K562 (cell line): ENCODE measurements at regions not wholly inside any gene's neighbourhood (a gene's known extent, or its start where the extent isn't known, plus 50 kb on each side); places are given as distances from the start of the nearest gene placed in this dataset.

Experiments used
- ATAC-seq: fragments of 200-7000 bp; cut with Tn5 transposase; 3 replicates; pipeline ENCODE4 v1.9.1; 2020; ENCODE audit warnings: moderate library complexity
- BruUV-seq: library from RNA; stranded (reverse); fragments of 400-500 nt; replicated peaks from 2 replicates; lab custom pipeline; 2021; lab: Mats Ljungman, UMichigan
- CTCF ChIA-PET: fragments of 300-600 bp; formaldehyde crosslinking; extraction: SDS; loops from one replicate; lab custom pipeline; 2021; ENCODE audit warnings: low intra/inter-chr PET ratio; lab: Yijun Ruan, JAX
- POLR2A ChIA-PET: fragments of 300-600, 350-650 bp; sonication (Branson Sonifier 250); formaldehyde crosslinking; extraction: SDS; loops from one replicate; lab custom pipeline; 2021; ENCODE audit warnings: antibody characterized with exemption, inconsistent platforms; lab: Yijun Ruan, JAX
- DNase-seq, 4 experiments: peaks; one replicate each; pipeline versions ENCODE4 v3.0.0 to v3.0.0-alpha.2; 2011 to 2018; ENCODE audit warnings: low spot score in 3 of 4, mixed read lengths in 3 of 4; ENCODE audit errors: extremely low read depth in 1 of 4
- FAIRE-seq: peaks from 2 replicates; lab custom pipeline; 2011; peaks lifted over from hg19 to GRCh38; lab: Jason Lieb, UNC
- H2AFZ ChIP-seq: 2 replicates; pipeline ENCODE4 v1.6.0; 2011; ENCODE audit warnings: low read depth, low read length, control low read depth, inconsistent platforms
- H3K27ac ChIP-seq: fragments of 200-600 bp; 3 replicates; pipeline ENCODE4 v1.8.0; 2011; ENCODE audit warnings: low read depth, mild to moderate bottlenecking, control low read depth, inconsistent platforms, low read length, moderate library complexity, mixed read lengths; ENCODE audit errors: extremely low read depth
- H3K27me3 ChIP-seq, 2 experiments: fragments of 300-600 bp in 1 of 2; 2 replicates in 1 of 2; 3 replicates in 1 of 2; pipeline versions ENCODE4 v1.6.0 to v1.8.0; 2011; ENCODE audit warnings: inconsistent platforms in 2 of 2, low read length in 2 of 2, mild to moderate bottlenecking in 1 of 2, mixed read lengths in 1 of 2, moderate library complexity in 1 of 2; ENCODE audit not compliant: control insufficient read depth in 2 of 2, insufficient read depth in 2 of 2
- H3K36me3 ChIP-seq: fragments of 300-600 bp; 3 replicates; pipeline ENCODE4 v1.8.0; 2011; ENCODE audit warnings: mild to moderate bottlenecking, low read length, inconsistent platforms; ENCODE audit not compliant: control insufficient read depth, insufficient read depth
- H3K4me1 ChIP-seq, 2 experiments: fragments of 200-600 bp in 1 of 2; replicated peaks in 1 of 2; 2 replicates in 1 of 2; 3 replicates in 1 of 2; pipeline versions ENCODE4 v1.5.1 to v1.8.0; 2011; ENCODE audit warnings: inconsistent platforms in 2 of 2, low read length in 2 of 2, mild to moderate bottlenecking in 1 of 2, mixed read lengths in 1 of 2, moderate library complexity in 1 of 2; ENCODE audit not compliant: control insufficient read depth in 2 of 2, insufficient read depth in 2 of 2
- H3K4me2 ChIP-seq: 2 replicates; pipeline ENCODE4 v1.6.1; 2011; ENCODE audit warnings: low read length, control low read depth, inconsistent platforms, mixed read lengths; ENCODE audit not compliant: insufficient read depth
- H3K4me3 ChIP-seq: fragments of 200-600 bp; sonication (generic), shearing (Covaris generic); 2 replicates; pipeline ENCODE4 v1.5.1; 2016; ENCODE audit warnings: control low read depth, inconsistent platforms
- H3K79me2 ChIP-seq: fragments of 200-600 bp; 3 replicates; pipeline ENCODE4 v1.8.0; 2011; ENCODE audit warnings: low read length, inconsistent platforms; ENCODE audit not compliant: control insufficient read depth, insufficient read depth
- H3K9ac ChIP-seq, 2 experiments: 2 replicates each; pipeline versions ENCODE4 v1.6.0 to v1.6.1; 2011; ENCODE audit warnings: low read depth in 2 of 2, low read length in 2 of 2, control low read depth in 1 of 2, inconsistent platforms in 1 of 2, mild to moderate bottlenecking in 1 of 2, mixed read lengths in 1 of 2; ENCODE audit not compliant: insufficient read depth in 1 of 2
- H3K9me1 ChIP-seq: one replicate; pipeline ENCODE4 v1.6.0; 2011; ENCODE audit warnings: inconsistent platforms, mild to moderate bottlenecking, low read length, moderate library complexity; ENCODE audit not compliant: control insufficient read depth, insufficient read depth
- H3K9me3 ChIP-seq: replicated peaks from 2 replicates; pipeline ENCODE4 v1.5.1; 2011; ENCODE audit warnings: low read depth, low read length, inconsistent platforms; ENCODE audit not compliant: control insufficient read depth, insufficient read depth
- H4K20me1 ChIP-seq: replicated peaks from 2 replicates; pipeline ENCODE4 v1.6.1; 2011; ENCODE audit warnings: low read length, inconsistent platforms, mixed read lengths; ENCODE audit not compliant: control insufficient read depth, insufficient read depth
- CCNT2 ChIP-seq: IDR thresholded peaks from 2 replicates; pipeline ENCODE4 v1.6.1; 2011; ENCODE audit warnings: borderline replicate concordance, low read depth, mild to moderate bottlenecking, moderate library complexity, mixed read lengths, low read length; ENCODE audit not compliant: insufficient read length; ENCODE audit errors: extremely low read depth
- DMBX1 ChIP-seq: fragments of 250-450 bp; sonication (Bioruptor Pico); IDR thresholded peaks from 2 replicates; pipeline ENCODE4 v1.8.0; 2022; ENCODE audit warnings: inconsistent platforms, mild to moderate bottlenecking, moderate library complexity, borderline replicate concordance
- SREBF1 ChIP-seq: fragments of 150-350 bp; IDR thresholded peaks from 2 replicates; pipeline ENCODE4 v1.6.1; 2014; ENCODE audit warnings: antibody characterized with exemption, low read depth, low read length, borderline replicate concordance
- ZNF583 ChIP-seq: fragments of 250-450 bp; sonication (Bioruptor Pico); IDR thresholded peaks from 2 replicates; pipeline ENCODE4 v1.4.0; 2020
- WGBS: fragments of 100-300 bp; shearing (Covaris generic); methylation state at CpG from one replicate; pipeline ENCODE4 v1.1.6; 2016; ENCODE audit warnings: low coverage, mixed read lengths; ENCODE audit not compliant: insufficient coverage; ENCODE audit errors: missing lambda C conversion rate; 5-methylcytosine and 5-hydroxymethylcytosine counted together
- in situ Hi-C: fragments of 300-500 bp; cut with MboI; formaldehyde crosslinking; loops from 4 replicates; pipeline ENCODE4 v1.15.0; 2018; ENCODE audit warnings: inconsistent platforms, mixed read lengths
- intact Hi-C: fragments of 100-400 bp; cut with micrococcal nuclease; formaldehyde crosslinking; loops from 2 replicates; pipeline ENCODE4 v1.14.2; 2022
- TF ChIP-seq, protein P1 (sequence below): fragments of 450-650 bp; IDR thresholded peaks from 2 replicates; pipeline ENCODE4 v1.6.1; 2014; ENCODE audit warnings: low read depth, mild to moderate bottlenecking, moderate library complexity, borderline replicate concordance

DNA sequence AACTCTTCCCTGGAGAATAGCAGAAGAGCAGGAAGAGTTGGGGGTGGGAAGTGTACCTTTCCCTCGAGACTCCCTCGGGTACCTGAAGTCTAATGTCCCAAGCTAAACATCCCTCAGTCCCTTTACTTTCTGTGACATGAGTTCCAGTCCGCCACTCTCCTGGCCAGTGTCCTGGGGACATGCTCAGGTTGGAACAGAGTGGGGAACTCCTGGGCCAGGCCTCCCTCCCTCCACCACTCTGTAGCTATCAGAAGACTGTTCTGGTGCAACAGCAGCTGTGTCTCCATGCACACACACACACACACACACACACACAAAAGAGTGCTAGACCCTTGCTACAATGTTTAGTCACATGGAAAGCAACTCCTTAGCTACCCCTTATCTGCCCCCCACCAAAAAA is 155.0 kb upstream of the HES1 start:
- no TSS peak for BruUV-seq
- H3K4me1 ChIP-seq, result peaks cover 4 to 16% of the 10 kb centered on the region in 2 experiments; a peak in 2 of 5 replicates
- TF ChIP-seq CCNT2, result no peak
- no peak for TF ChIP-seq SREBF1
- TF ChIP-seq ZNF583 (CRISPR knock-in tag), result 0 out of 2 replicates have a peak, but pooled peaks have one; percentile 17
- TF ChIP-seq, protein P1, sequence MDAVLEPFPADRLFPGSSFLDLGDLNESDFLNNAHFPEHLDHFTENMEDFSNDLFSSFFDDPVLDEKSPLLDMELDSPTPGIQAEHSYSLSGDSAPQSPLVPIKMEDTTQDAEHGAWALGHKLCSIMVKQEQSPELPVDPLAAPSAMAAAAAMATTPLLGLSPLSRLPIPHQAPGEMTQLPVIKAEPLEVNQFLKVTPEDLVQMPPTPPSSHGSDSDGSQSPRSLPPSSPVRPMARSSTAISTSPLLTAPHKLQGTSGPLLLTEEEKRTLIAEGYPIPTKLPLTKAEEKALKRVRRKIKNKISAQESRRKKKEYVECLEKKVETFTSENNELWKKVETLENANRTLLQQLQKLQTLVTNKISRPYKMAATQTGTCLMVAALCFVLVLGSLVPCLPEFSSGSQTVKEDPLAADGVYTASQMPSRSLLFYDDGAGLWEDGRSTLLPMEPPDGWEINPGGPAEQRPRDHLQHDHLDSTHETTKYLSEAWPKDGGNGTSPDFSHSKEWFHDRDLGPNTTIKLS, result no peak
- peak; percentile 48; the same call in 1 of the 2 replicates for TF ChIP-seq DMBX1 (CRISPR knock-in tag)
- no peaks in the 10 kb centered on the region for H4K20me1 ChIP-seq
- peak; percentile 42; the same call in 2 of the 3 replicates for ATAC-seq
- H3K27ac ChIP-seq, result no peak overlapping the region
- no peak for DNase-seq
- H3K9ac ChIP-seq, result no peak overlapping the region
- H3K79me2 ChIP-seq, result no peaks in the 10 kb centered on the region
- POLR2A ChIA-PET, result interaction anchor here (2.0 kb wide), 1 partner anchor 10 kb away, joined by 6 read pairs; no protein-coding TSS in a partner anchor
- CTCF ChIA-PET, result no interaction called here
- H3K9me1 ChIP-seq, result no peaks in the 10 kb centered on the region
- intact Hi-C loops (no loop called here), in situ Hi-C loops (no loop called here)
- no peak for FAIRE-seq
- H2AFZ ChIP-seq, result peak overlapping the region; percentile 64
- 50% methylated on average over 3 of the region's 3 CpGs for WGBS
- H3K4me3 ChIP-seq, result no peak overlapping the region
- H3K4me2 ChIP-seq, result no peak overlapping the region; the same call in 1 of the 2 replicates
- no peaks in the 10 kb centered on the region for H3K9me3 ChIP-seq
- no peaks in the 10 kb centered on the region for H3K36me3 ChIP-seq
- H3K27me3 ChIP-seq, result no peaks in the 10 kb centered on the region
